Breast epithelium (tissue), 4 donors: ENCODE measurements at regions not wholly inside any gene's neighbourhood (a gene's known extent, or its start where the extent isn't known, plus 50 kb on each side); places are given as distances from the start of the nearest gene placed in this dataset.

ENCODE experiments used
- DNase-seq, 2 donors: peaks; one replicate each; pipeline ENCODE4 v3.0.0-alpha.2; 2019; ENCODE audit warnings: low spot score in 2 of 2
- H3K27ac ChIP-seq, 2 donors: fragments of 200-600 bp; sonication (generic) in 1 of 2; one replicate each; pipeline ENCODE4 v1.5.1; 2016 to 2019; ENCODE audit warnings: mild to moderate bottlenecking in 1 of 2
- H3K27me3 ChIP-seq, 2 donors: fragments of 200-600 bp; sonication (generic) in 1 of 2; one replicate each; pipeline versions ENCODE4 v1.5.1 to v1.6.0; 2017 to 2019; ENCODE audit warnings: control low read depth in 1 of 2, mild to moderate bottlenecking in 1 of 2
- H3K36me3 ChIP-seq: fragments of 200-600 bp; one replicate; pipeline ENCODE4 v1.5.1; 2019
- H3K4me1 ChIP-seq, 2 donors: fragments of 200-600 bp; sonication (generic); one replicate each; pipeline ENCODE4 v1.5.1; 2016 to 2019; ENCODE audit warnings: control low read depth in 1 of 2
- H3K4me3 ChIP-seq, 3 donors: fragments of 200-600 bp; sonication (generic); 1 replicate in 2 of 3; 2 replicates in 1 of 3; pipeline ENCODE4 v1.5.1; 2016 to 2019; ENCODE audit warnings: mild to moderate bottlenecking in 3 of 3, moderate library complexity in 2 of 3
- H3K9me3 ChIP-seq, 2 donors: fragments of 200-600 bp; sonication (generic) in 1 of 2; one replicate each; pipeline ENCODE4 v1.5.1; 2016 to 2019; ENCODE audit warnings: control low read depth in 1 of 2
- CTCF ChIP-seq, 3 donors: fragments of 450-650 bp; IDR thresholded peaks; one replicate each; pipeline ENCODE4 v1.5.1; 2016 to 2017; ENCODE audit warnings: antibody characterized with exemption in 3 of 3, mild to moderate bottlenecking in 3 of 3, moderate library complexity in 3 of 3
- POLR2A ChIP-seq: fragments of 450-650 bp; IDR thresholded peaks from one replicate; pipeline ENCODE4 v1.6.1; 2016; ENCODE audit warnings: antibody characterized with exemption, mild to moderate bottlenecking, moderate library complexity
- POLR2AphosphoS5 ChIP-seq, 3 donors: sonication (generic); formaldehyde crosslinking; IDR thresholded peaks; one replicate each; pipeline ENCODE4 v1.6.1; 2017; ENCODE audit warnings: antibody characterized with exemption in 3 of 3
- intact Hi-C: fragments of 100-400 bp; cut with DNase I; formaldehyde crosslinking; loops from one replicate; pipeline ENCODE4 v1.15.1; 2023; ENCODE audit warnings: low total_unique reads

GRCh38 chr12:19867151-19867550, 427.9 kb downstream of the AEBP2 start:
- no peaks in the 10 kb centered on the region for H3K9me3 ChIP-seq
- no peaks in the 10 kb centered on the region for H3K4me1 ChIP-seq
- TF ChIP-seq CTCF (IDR thresholded peaks at IDR 0.05), result no peak
- no peak for TF ChIP-seq POLR2AphosphoS5 (IDR thresholded peaks at IDR 0.05)
- no peak for TF ChIP-seq POLR2A
- no peaks in the 10 kb centered on the region for H3K27me3 ChIP-seq
- DNase-seq, result no peak
- no peak overlapping the region for H3K27ac ChIP-seq
- intact Hi-C loops, result no loop called here
- no peaks in the 10 kb centered on the region for H3K36me3 ChIP-seq
- no peak overlapping the region for H3K4me3 ChIP-seq

- Histone ChIP-seq H3K27ac (no peak overlapping the region), H3K36me3 (no peaks in the 10 kb centered on the region), H3K4me1 (no peaks in the 10 kb centered on the region), H3K4me3 (no peak overlapping the region), H3K9me3 (no peaks in the 10 kb centered on the region), H3K27me3 (no peaks in the 10 kb centered on the region)
- no peak for TF ChIP-seq CTCF (IDR thresholded peaks at IDR 0.05)
- no peak for TF ChIP-seq POLR2A
- no peak for TF ChIP-seq POLR2AphosphoS5 (IDR thresholded peaks at IDR 0.05)
- intact Hi-C loops, result no loop called here
- no peak for DNase-seq
These were observed 428.7 kb downstream of the AEBP2 start for GRCh38 chr12:19867970-19868369.

- no peaks in the 10 kb centered on the region for H3K9me3 ChIP-seq
- TF ChIP-seq POLR2AphosphoS5 (IDR thresholded peaks at IDR 0.05) (no peak), POLR2A (no peak), CTCF (IDR thresholded peaks at IDR 0.05) (no peak)
- H3K27me3 ChIP-seq, result no peaks in the 10 kb centered on the region
- no peak overlapping the region for H3K27ac ChIP-seq
- H3K4me3 ChIP-seq, result no peak overlapping the region
- no peaks in the 10 kb centered on the region for H3K36me3 ChIP-seq
- H3K4me1 ChIP-seq, result no peaks in the 10 kb centered on the region
- intact Hi-C loops, result no loop called here
- no peak for DNase-seq
These were observed 430.1 kb downstream of the AEBP2 start for GRCh38 chr12:19869413-19869812.

- Histone ChIP-seq H3K27me3 (no peaks in the 10 kb centered on the region), H3K9me3 (no peaks in the 10 kb centered on the region), H3K36me3 (no peaks in the 10 kb centered on the region), H3K4me3 (no peak overlapping the region), H3K4me1 (no peaks in the 10 kb centered on the region), H3K27ac (no peak overlapping the region)
- intact Hi-C loops, result no loop called here
- no peak for TF ChIP-seq POLR2AphosphoS5 (IDR thresholded peaks at IDR 0.05)
- no peak for TF ChIP-seq CTCF (IDR thresholded peaks at IDR 0.05)
- no peak for TF ChIP-seq POLR2A
- no peak for DNase-seq
These were observed 433.6 kb downstream of the AEBP2 start for GRCh38 chr12:19872621-19873540.

GRCh38 chr12:19880076-19880475, 440.8 kb downstream of the AEBP2 start:
- no peak for TF ChIP-seq POLR2AphosphoS5 (IDR thresholded peaks at IDR 0.05)
- no peak for TF ChIP-seq CTCF (IDR thresholded peaks at IDR 0.05)
- TF ChIP-seq POLR2A, result no peak
- Histone ChIP-seq H3K9me3 (no peaks in the 10 kb centered on the region), H3K27me3 (no peaks in the 10 kb centered on the region), H3K36me3 (no peaks in the 10 kb centered on the region), H3K4me3 (no peak overlapping the region), H3K27ac (no peak overlapping the region), H3K4me1 (no peaks in the 10 kb centered on the region)
- intact Hi-C loops, result no loop called here
- DNase-seq, result no peak
